A549 (cell line): ENCODE measurements at regions not wholly inside any gene's neighbourhood (a gene's known extent, or its start where the extent isn't known, plus 50 kb on each side); places are given as distances from the start of the nearest gene placed in this dataset.

ENCODE experiments used
- ATAC-seq, 2 experiments: fragments of 200-7000 bp in 1 of 2; fragments of >200 bp in 1 of 2; cut with Nextera tagmentation in 1 of 2; cut with Tn5 transposase in 1 of 2; 3 replicates each; pipeline versions ENCODE4 v1.8.0 to v1.9.1; 2018 to 2020; ENCODE audit warnings: mild to moderate bottlenecking in 1 of 2, moderate library complexity in 1 of 2
- CTCF ChIA-PET: fragments of 300-600 bp; sonication (Branson Sonifier 250); formaldehyde crosslinking; extraction: SDS; loops from one replicate; lab custom pipeline; 2021; ENCODE audit warnings: antibody characterized with exemption, inconsistent platforms; lab: Yijun Ruan, JAX
- POLR2A ChIA-PET: fragments of 350-600 bp; formaldehyde crosslinking; extraction: SDS; loops from one replicate; lab custom pipeline; 2021; ENCODE audit warnings: antibody characterized with exemption, inconsistent platforms; lab: Yijun Ruan, JAX
- DNase-seq, 2 experiments: peaks; one replicate each; pipeline versions ENCODE4 v3.0.0 to v3.0.0-alpha.2; 2011 to 2016; ENCODE audit warnings: low read depth in 1 of 2, low spot score in 1 of 2
- FAIRE-seq: peaks from 2 replicates; lab custom pipeline; 2011; peaks lifted over from hg19 to GRCh38; lab: Jason Lieb, UNC
- H3K27ac ChIP-seq, 2 experiments: fragments of >200 bp; sonication (Bioruptor Twin); formaldehyde crosslinking; 3 replicates each; pipeline ENCODE4 v1.5.1; 2016 to 2017
- H3K4me1 ChIP-seq: fragments of >200 bp; sonication (Bioruptor Twin); formaldehyde crosslinking; 3 replicates; pipeline ENCODE4 v1.6.1; 2016
- H3K4me2 ChIP-seq: fragments of >200 bp; sonication (Bioruptor Twin); formaldehyde crosslinking; 3 replicates; pipeline ENCODE4 v1.6.1; 2016
- H3K4me3 ChIP-seq: fragments of >200 bp; sonication (Bioruptor Twin); formaldehyde crosslinking; 3 replicates; pipeline ENCODE4 v1.5.1; 2016
- H3K9me3 ChIP-seq: fragments of >200 bp; sonication (Bioruptor Twin); formaldehyde crosslinking; 3 replicates; pipeline ENCODE4 v1.6.1; 2016
- BCL3 ChIP-seq: fragments of >200 bp; sonication (Bioruptor Twin); formaldehyde crosslinking; IDR thresholded peaks from 3 replicates; pipeline ENCODE4 v1.6.1; 2016
- CEBPB ChIP-seq, 2 experiments: fragments of >200 bp in 1 of 2; sonication (Bioruptor Twin) in 1 of 2; formaldehyde crosslinking in 1 of 2; IDR thresholded peaks; 2 replicates each; pipeline ENCODE4 v1.6.1; 2012 to 2016
- CHD4 ChIP-seq: fragments of 200-600 bp; sonication (generic); IDR thresholded peaks from 2 replicates; pipeline ENCODE4 v1.6.1; 2016; ENCODE audit warnings: antibody characterized with exemption, mild to moderate bottlenecking, borderline replicate concordance
- E2F6 ChIP-seq: IDR thresholded peaks from 2 replicates; pipeline ENCODE4 v1.6.1; 2012; ENCODE audit warnings: low read depth, borderline replicate concordance
- EHF ChIP-seq: fragments of 250-450 bp; sonication (Bioruptor Pico); IDR thresholded peaks from 2 replicates; pipeline ENCODE4 v1.5.0; 2020; ENCODE audit warnings: mild to moderate bottlenecking
- EHMT2 ChIP-seq: fragments of 200-600 bp; sonication (generic); IDR thresholded peaks from 2 replicates; pipeline ENCODE4 v1.6.1; 2016; ENCODE audit warnings: antibody characterized with exemption, low read depth, mild to moderate bottlenecking, moderate library complexity
- EP300 ChIP-seq, 2 experiments: fragments of >200 bp; sonication (Bioruptor Twin); formaldehyde crosslinking; IDR thresholded peaks; 2 replicates in 1 of 2; 3 replicates in 1 of 2; pipeline ENCODE4 v1.6.1; 2016 to 2017
- ESRRA ChIP-seq: fragments of 150-350 bp; IDR thresholded peaks from 2 replicates; pipeline ENCODE4 v1.6.1; 2014; ENCODE audit warnings: mild to moderate bottlenecking, low read length, borderline replicate concordance
- FOSL2 ChIP-seq, 2 experiments: fragments of 450-650 bp in 1 of 2; fragments of >200 bp in 1 of 2; sonication (Bioruptor Twin) in 1 of 2; formaldehyde crosslinking; IDR thresholded peaks; 2 replicates each; pipeline versions ENCODE4 v1.5.0 to v1.6.1; 2016 to 2020; ENCODE audit warnings: mild to moderate bottlenecking in 1 of 2, moderate library complexity in 1 of 2
- HOXB13 ChIP-seq: fragments of 250-450 bp; sonication (Bioruptor Pico); IDR thresholded peaks from 2 replicates; pipeline ENCODE4 v1.5.0; 2020; ENCODE audit warnings: low read depth, mild to moderate bottlenecking, moderate library complexity
- MAFK ChIP-seq: fragments of 450-650 bp; IDR thresholded peaks from 2 replicates; pipeline ENCODE4 v1.6.1; 2014; ENCODE audit not compliant: partially characterized antibody
- MAX ChIP-seq: IDR thresholded peaks from 2 replicates; pipeline ENCODE4 v1.6.1; 2012
- MAZ ChIP-seq: fragments of 150-350 bp; IDR thresholded peaks from 2 replicates; pipeline ENCODE4 v1.6.1; 2014; ENCODE audit warnings: antibody characterized with exemption, low read depth, low read length, borderline replicate concordance
- NFE2L2 ChIP-seq: fragments of 150-350 bp; conservative IDR thresholded peaks from 2 replicates; pipeline ENCODE4 v1.6.1; 2014; ENCODE audit warnings: low read length
- NR3C1 ChIP-seq: fragments of >200 bp; sonication (Bioruptor Twin); formaldehyde crosslinking; IDR thresholded peaks from 3 replicates; pipeline ENCODE4 v1.6.1; 2017
- PBX3 ChIP-seq: IDR thresholded peaks from 2 replicates; pipeline ENCODE4 v1.6.1; 2012
- PHF8 ChIP-seq: fragments of 200-600 bp; sonication (generic); IDR thresholded peaks from 2 replicates; pipeline ENCODE4 v1.6.1; 2016; ENCODE audit warnings: low read depth, mild to moderate bottlenecking, antibody characterized with exemption, moderate library complexity, borderline replicate concordance
- RAD21 ChIP-seq, 2 experiments: fragments of >200 bp in 1 of 2; sonication (Bioruptor Twin) in 1 of 2; formaldehyde crosslinking in 1 of 2; IDR thresholded peaks in 1 of 2; conservative IDR thresholded peaks in 1 of 2; 2 replicates in 1 of 2; 3 replicates in 1 of 2; pipeline ENCODE4 v1.6.1; 2012 to 2018; ENCODE audit warnings: inconsistent platforms in 1 of 2
- RARB ChIP-seq: fragments of 250-450 bp; sonication (Bioruptor Pico); IDR thresholded peaks from 2 replicates; pipeline ENCODE4 v1.8.0; 2021; ENCODE audit warnings: mild to moderate bottlenecking, moderate library complexity
- REST ChIP-seq: fragments of 200-600 bp; sonication (generic); IDR thresholded peaks from 2 replicates; pipeline ENCODE4 v1.6.1; 2016; ENCODE audit warnings: antibody characterized with exemption, mild to moderate bottlenecking, moderate library complexity
- USF2 ChIP-seq: fragments of 450-650 bp; IDR thresholded peaks from 2 replicates; pipeline ENCODE4 v1.6.1; 2014; ENCODE audit warnings: antibody characterized with exemption
- ZFP36 ChIP-seq: fragments of 450-650 bp; IDR thresholded peaks from 2 replicates; pipeline ENCODE4 v1.6.1; 2014; ENCODE audit warnings: borderline replicate concordance; ENCODE audit not compliant: partially characterized antibody
- ZNF302 ChIP-seq: fragments of 250-450 bp; sonication (Bioruptor Pico); IDR thresholded peaks from 2 replicates; pipeline ENCODE4 v1.9.0; 2021; ENCODE audit warnings: inconsistent platforms, mild to moderate bottlenecking, moderate library complexity
- ZSCAN20 ChIP-seq: fragments of 250-450 bp; sonication (Bioruptor Pico); IDR thresholded peaks from 2 replicates; pipeline ENCODE4 v1.8.0; 2022; ENCODE audit warnings: mild to moderate bottlenecking, moderate library complexity
- WGBS: methylation state at CpG from one replicate; pipeline ENCODE4 v1.1.6; 2017; ENCODE audit errors: missing lambda C conversion rate; 5-methylcytosine and 5-hydroxymethylcytosine counted together

- Histone ChIP-seq H3K27ac (no peak overlapping the region), H3K9me3 (no peaks in the 10 kb centered on the region), H3K4me1 (no peaks in the 10 kb centered on the region), H3K4me3 (no peak overlapping the region), H3K4me2 (no peak overlapping the region)
- 92% methylated on average over 2 of the region's 2 CpGs for WGBS
- TF ChIP-seq CHD4 (no peak), RARB (CRISPR knock-in tag) (no peak), ZFP36 (no peak), NFE2L2 (no peak), RAD21 (conservative IDR thresholded peaks at IDR 0.05 in 1 of 2, IDR thresholded peaks at IDR 0.05 in 1 of 2) (no peak), REST (no peak), USF2 (no peak), BCL3 (no peak)
- POLR2A ChIA-PET = no interaction called here
- FAIRE-seq (no peak), DNase-seq (no peak), ATAC-seq (no peak)
- CTCF ChIA-PET = interaction anchor here (0.7 kb wide), 1 partner anchor 323 kb away, joined by 3 read pairs; no protein-coding TSS in a partner anchor
Measured at GRCh38 chr1:87615491-87615890, 286.8 kb downstream of the LMO4 start.

- Histone ChIP-seq H3K4me2 (no peak overlapping the region), H3K27ac (no peak overlapping the region), H3K4me1 (no peaks in the 10 kb centered on the region), H3K4me3 (no peak overlapping the region), H3K9me3 (no peaks in the 10 kb centered on the region)
- WGBS = 81% methylated on average over 2 of the region's 2 CpGs
- DNase-seq (no peak), ATAC-seq (no peak), FAIRE-seq (no peak)
- ChIA-PET POLR2A (no interaction called here), CTCF (interaction anchor here (0.7 kb wide), 1 partner anchor 324 kb away, joined by 3 read pairs; no protein-coding TSS in a partner anchor)
- no peak for TF ChIP-seq USF2
- no peak for TF ChIP-seq NR3C1
- no peak for TF ChIP-seq EHMT2
- TF ChIP-seq ESRRA = no peak
- TF ChIP-seq EP300 (IDR thresholded peaks at IDR 0.05) = no peak
- TF ChIP-seq ZSCAN20 (CRISPR knock-in tag) = no peak
- no peak for TF ChIP-seq ZNF302 (CRISPR knock-in tag)
- no peak for TF ChIP-seq MAX
- TF ChIP-seq E2F6 = no peak
- TF ChIP-seq MAFK = no peak
- TF ChIP-seq HOXB13 (CRISPR knock-in tag) = no peak
- no peak for TF ChIP-seq PBX3
- TF ChIP-seq PHF8 = no peak
- no peak for TF ChIP-seq ZFP36
- TF ChIP-seq FOSL2 (IDR thresholded peaks at IDR 0.05) = no peak
- TF ChIP-seq FOSL2 (CRISPR knock-in tag; IDR thresholded peaks at IDR 0.05) = no peak
- no peak for TF ChIP-seq MAZ
- TF ChIP-seq EHF = no peak
- TF ChIP-seq CEBPB (IDR thresholded peaks at IDR 0.05) = no peak
Measured at GRCh38 chr1:87615901-87616300, 287.2 kb downstream of the LMO4 start.
